ENCODE measurements at regions not wholly inside any gene's neighbourhood (a gene's known extent, or its start where the extent isn't known, plus 50 kb on each side); places are given as distances from the start of the nearest gene placed in this dataset.

- no peaks in the 10 kb centered on the region for H3K4me1 Mint-ChIP-seq (ENCODE audit: low read depth, unreplicated experiment)
- ChIA-PET CTCF (no interaction called here), POLR2A (no interaction called here)
- no peaks in the 10 kb centered on the region for H3K27me3 Mint-ChIP-seq (ENCODE audit: insufficient read depth, unreplicated experiment)
- H3K4me3 Mint-ChIP-seq (ENCODE audit: unreplicated experiment): no peak overlapping the region
- intact Hi-C loops (cut with micrococcal nuclease; ENCODE audit: unreplicated experiment): no loop called here
- Histone ChIP-seq H3K4me3 (ENCODE audit: low read depth, low read length) (no peak overlapping the region), H3K4me1 (peaks cover 28% of the 10 kb centered on the region), H3K36me3 (ENCODE audit: control insufficient read depth, insufficient read depth, low read length) (no peaks in the 10 kb centered on the region), H3K9me3 (peaks cover 13% of the 10 kb centered on the region), H3K27me3 (replicated peaks; ENCODE audit: control insufficient read depth, insufficient read depth, low read length) (no peaks in the 10 kb centered on the region)
- BruUV-seq (replicated peaks): no TSS peak
- peaks cover 32% of the 10 kb centered on the region for H3K9me3 Mint-ChIP-seq (ENCODE audit: unreplicated experiment)
- DNase-seq: no peak
- no peak overlapping the region for H3K27ac Mint-ChIP-seq (ENCODE audit: unreplicated experiment)
- H3K36me3 Mint-ChIP-seq (ENCODE audit: insufficient read depth, unreplicated experiment): no peaks in the 10 kb centered on the region
- no peak for TF ChIP-seq CTCF (IDR thresholded peaks at IDR 0.05; ENCODE audit: insufficient read depth in 1 of 2, low read depth in 1 of 2, low read length in 1 of 2, severe bottlenecking in 1 of 2, unreplicated experiment in 1 of 2)
Observed at GRCh38 chr2:21676676-21677075, 552.9 kb downstream of the TDRD15 start.

DNA sequence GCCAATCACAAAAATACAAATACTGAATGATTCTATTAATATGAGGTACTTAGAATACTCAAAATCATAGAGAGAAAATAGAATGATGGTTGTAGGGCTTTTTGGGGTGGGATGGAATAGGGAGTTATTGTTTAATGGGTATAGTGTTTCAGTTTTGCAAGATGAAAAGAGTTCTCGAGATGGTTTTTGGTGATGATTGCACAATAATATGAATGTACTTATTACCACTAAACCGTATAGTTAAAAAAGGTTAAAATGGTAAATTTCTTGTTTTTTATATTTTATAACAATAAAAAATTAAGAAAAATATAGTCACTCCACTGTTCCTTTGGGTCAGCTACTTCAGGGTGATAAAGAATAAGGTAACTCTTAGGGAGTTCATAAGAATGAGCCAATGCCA, 560.1 kb downstream of the TDRD15 start:
- no peak overlapping the region for H3K27ac Mint-ChIP-seq (ENCODE audit: unreplicated experiment)
- CTCF ChIA-PET: no interaction called here
- Histone ChIP-seq H3K4me1 (no peaks in the 10 kb centered on the region), H3K4me3 (ENCODE audit: low read depth, low read length) (no peak overlapping the region), H3K27me3 (replicated peaks; ENCODE audit: control insufficient read depth, insufficient read depth, low read length) (no peaks in the 10 kb centered on the region), H3K36me3 (ENCODE audit: control insufficient read depth, insufficient read depth, low read length) (no peaks in the 10 kb centered on the region), H3K9me3 (peaks cover 9% of the 10 kb centered on the region)
- no peak for TF ChIP-seq CTCF (IDR thresholded peaks at IDR 0.05; ENCODE audit: insufficient read depth in 1 of 2, low read depth in 1 of 2, low read length in 1 of 2, severe bottlenecking in 1 of 2, unreplicated experiment in 1 of 2)
- no peak overlapping the region for H3K4me3 Mint-ChIP-seq (ENCODE audit: unreplicated experiment)
- POLR2A ChIA-PET: no interaction called here
- H3K27me3 Mint-ChIP-seq (ENCODE audit: insufficient read depth, unreplicated experiment): no peaks in the 10 kb centered on the region
- peaks cover 23% of the 10 kb centered on the region for H3K9me3 Mint-ChIP-seq (ENCODE audit: unreplicated experiment)
- H3K4me1 Mint-ChIP-seq (ENCODE audit: low read depth, unreplicated experiment): no peaks in the 10 kb centered on the region
- DNase-seq: no peak
- H3K36me3 Mint-ChIP-seq (ENCODE audit: insufficient read depth, unreplicated experiment): no peaks in the 10 kb centered on the region
- BruUV-seq (replicated peaks): no TSS peak
- intact Hi-C loops (cut with micrococcal nuclease; ENCODE audit: unreplicated experiment): no loop called here

DNA sequence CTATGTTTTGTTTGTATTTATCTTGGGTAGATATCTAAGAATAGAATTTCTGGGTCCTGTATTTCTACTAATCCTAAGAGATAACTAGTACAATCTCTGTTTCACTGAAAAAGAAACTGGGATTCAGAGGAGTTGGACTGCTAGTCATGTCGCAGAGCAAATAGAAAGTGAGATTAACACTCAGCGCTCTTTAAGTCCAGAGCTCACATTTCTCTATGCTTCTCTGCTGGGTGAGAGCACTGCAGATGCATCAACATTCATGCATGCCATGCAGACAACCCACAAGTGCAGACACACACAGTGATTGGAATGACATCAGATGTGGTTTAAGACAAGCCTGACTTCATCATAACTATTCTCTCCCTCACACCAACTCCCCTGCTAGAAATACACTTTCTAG, 563.8 kb downstream of the TDRD15 start:
- H3K27ac Mint-ChIP-seq (ENCODE audit: unreplicated experiment): no peak overlapping the region
- H3K9me3 Mint-ChIP-seq (ENCODE audit: unreplicated experiment): no peaks in the 10 kb centered on the region
- no peak for DNase-seq
- Histone ChIP-seq H3K4me1 (no peaks in the 10 kb centered on the region), H3K27me3 (replicated peaks; ENCODE audit: control insufficient read depth, insufficient read depth, low read length) (no peaks in the 10 kb centered on the region; the same call in 1 of the 2 replicates), H3K36me3 (ENCODE audit: control insufficient read depth, insufficient read depth, low read length) (no peaks in the 10 kb centered on the region), H3K9me3 (no peaks in the 10 kb centered on the region; the same call in 1 of the 2 replicates), H3K4me3 (ENCODE audit: low read depth, low read length) (no peak overlapping the region)
- H3K36me3 Mint-ChIP-seq (ENCODE audit: insufficient read depth, unreplicated experiment): no peaks in the 10 kb centered on the region
- no peak overlapping the region for H3K4me3 Mint-ChIP-seq (ENCODE audit: unreplicated experiment)
- BruUV-seq (replicated peaks): no TSS peak
- TF ChIP-seq CTCF (IDR thresholded peaks at IDR 0.05; ENCODE audit: insufficient read depth in 1 of 2, low read depth in 1 of 2, low read length in 1 of 2, severe bottlenecking in 1 of 2, unreplicated experiment in 1 of 2): no peak
- POLR2A ChIA-PET: no interaction called here
- H3K27me3 Mint-ChIP-seq (ENCODE audit: insufficient read depth, unreplicated experiment): no peaks in the 10 kb centered on the region
- intact Hi-C loops (cut with micrococcal nuclease; ENCODE audit: unreplicated experiment): no loop called here
- CTCF ChIA-PET: no interaction called here
- H3K4me1 Mint-ChIP-seq (ENCODE audit: low read depth, unreplicated experiment): no peaks in the 10 kb centered on the region

All from Caco-2 (cell line).